ENCODE measurements at regions not wholly inside any gene's neighbourhood (a gene's known extent, or its start where the extent isn't known, plus 50 kb on each side); places are given as distances from the start of the nearest gene placed in this dataset.

DNA sequence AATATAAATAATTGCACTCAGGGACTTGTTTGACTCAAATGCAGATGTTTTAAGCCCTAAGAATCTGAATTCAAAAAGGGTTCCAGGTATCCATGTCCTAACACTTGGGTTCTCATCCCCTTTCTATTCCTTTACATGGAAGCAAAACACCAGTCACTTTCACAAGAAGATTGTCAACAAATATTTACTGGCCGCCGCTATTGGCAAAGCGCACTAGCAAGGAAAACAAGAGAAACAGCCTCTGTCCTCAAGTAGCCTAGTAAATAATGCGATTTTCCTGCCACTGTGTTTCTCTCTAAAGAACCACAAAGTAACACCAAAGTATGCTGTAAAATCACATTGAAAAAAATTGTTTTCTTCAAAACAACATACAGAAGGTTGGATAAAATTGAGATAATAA, 66.7 kb upstream of the EZH2 start:
- FAIRE-seq = no peak

- FAIRE-seq = no peak
Measured at GRCh38 chr7:148944935-148945934, 61.1 kb upstream of the EZH2 start.

GRCh38 chr7:148941598-148942275, 57.6 kb upstream of the EZH2 start:
- FAIRE-seq = peak; percentile 14

DNA sequence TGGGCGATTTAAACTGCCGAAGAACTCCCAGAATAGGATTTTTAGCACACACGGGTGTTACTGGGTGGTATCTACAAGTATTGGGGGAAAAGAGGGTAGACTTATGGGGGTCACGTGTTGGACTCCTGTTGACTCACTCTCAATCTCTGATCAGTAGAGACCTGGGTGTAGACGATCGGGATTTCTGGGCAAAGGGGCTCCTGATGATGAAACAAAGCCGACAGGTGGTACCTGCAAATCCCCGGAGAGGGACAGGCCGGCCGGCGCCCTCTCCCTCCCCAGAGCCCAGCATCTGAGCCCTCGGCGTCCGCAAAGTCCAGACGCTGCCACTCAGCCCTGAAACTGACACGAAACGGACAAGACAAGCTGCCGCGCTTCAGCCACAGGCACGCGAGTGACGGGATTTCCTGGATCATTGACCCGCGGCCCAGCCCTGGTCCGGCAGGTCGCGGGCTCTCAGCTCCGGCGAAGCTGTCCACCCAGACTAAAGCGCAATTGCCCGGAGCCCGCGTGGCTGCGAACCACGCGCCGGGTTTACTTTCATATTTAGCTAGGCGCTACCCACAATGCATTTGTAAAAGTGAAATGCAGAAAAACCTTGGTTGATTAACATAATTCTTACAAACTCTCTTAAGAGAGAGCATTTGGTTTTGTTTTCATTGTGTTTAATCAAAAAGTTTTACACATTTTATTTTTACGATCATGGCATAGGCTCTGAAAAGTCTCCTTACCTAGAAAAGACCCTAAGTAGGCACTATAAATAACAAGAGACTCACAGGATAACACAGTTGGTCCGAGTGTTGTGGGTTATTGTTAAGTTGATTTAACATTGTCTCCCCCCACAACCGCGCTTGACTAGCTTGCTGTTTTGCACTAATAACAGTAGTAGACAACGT, 56.9 kb upstream of the EZH2 start:
- FAIRE-seq = peak; percentile 33

DNA sequence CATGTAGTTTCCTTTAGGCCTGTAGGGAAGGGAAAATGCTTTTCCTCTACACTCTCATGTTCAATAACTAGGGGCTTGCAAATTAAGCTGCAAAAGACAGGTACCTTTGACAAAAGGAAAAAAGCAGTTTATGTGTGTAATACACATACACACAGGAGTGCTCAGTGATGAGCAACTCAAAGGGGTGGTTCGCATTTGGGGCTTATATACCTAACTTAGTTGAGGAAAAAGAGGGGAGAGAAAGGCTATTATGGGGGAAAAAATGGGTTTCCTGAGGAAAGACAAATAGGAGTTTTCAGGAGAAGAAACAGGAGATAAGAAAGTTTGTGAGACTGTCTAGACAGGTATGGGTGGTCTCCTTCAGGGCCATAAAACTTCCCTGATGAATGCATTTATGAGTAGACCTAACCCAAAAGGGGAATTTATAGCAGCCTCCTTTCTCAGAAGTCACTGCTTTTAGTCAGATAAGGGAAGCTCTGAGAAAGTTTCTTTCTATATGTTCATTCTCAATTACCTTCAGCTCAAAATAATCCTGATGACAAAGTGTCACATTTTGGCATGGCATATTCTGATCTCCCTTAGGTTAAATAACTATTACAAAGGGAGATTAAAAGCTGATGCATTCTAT, 55.2 kb upstream of the EZH2 start:
- FAIRE-seq = no peak

GRCh38 chr7:148935451-148935850, 51.4 kb upstream of the EZH2 start:
- no peak for FAIRE-seq
